ENCODE measurements at regions not wholly inside any gene's neighbourhood (a gene's known extent, or its start where the extent isn't known, plus 50 kb on each side); places are given as distances from the start of the nearest gene placed in this dataset.
"Not testable (repeated sequence)": the region's sequence is repeated elsewhere in the genome, so short reads cannot be mapped to it uniquely, and the experiment has no call there.

DNA sequence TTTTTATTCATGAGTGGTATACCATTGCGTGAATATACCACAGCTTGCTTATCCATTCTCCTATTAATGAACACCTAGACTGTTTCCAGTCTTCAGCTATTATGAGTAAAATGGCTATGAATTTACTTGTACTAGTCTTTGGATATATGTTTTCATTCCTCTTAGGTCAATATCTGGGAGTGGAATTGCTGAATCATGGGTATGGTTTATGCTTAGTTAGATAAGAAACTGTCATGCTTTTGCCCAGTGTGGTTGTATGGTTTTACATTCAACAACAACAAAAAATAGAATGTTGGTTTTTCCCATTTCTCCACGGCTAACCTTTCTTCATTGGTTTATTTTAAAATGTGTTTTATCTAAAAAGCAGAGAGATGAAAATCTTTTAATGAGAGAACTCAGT lies 308.3 kb downstream of the PHF14 start:
- TF ChIP-seq, protein P1, sequence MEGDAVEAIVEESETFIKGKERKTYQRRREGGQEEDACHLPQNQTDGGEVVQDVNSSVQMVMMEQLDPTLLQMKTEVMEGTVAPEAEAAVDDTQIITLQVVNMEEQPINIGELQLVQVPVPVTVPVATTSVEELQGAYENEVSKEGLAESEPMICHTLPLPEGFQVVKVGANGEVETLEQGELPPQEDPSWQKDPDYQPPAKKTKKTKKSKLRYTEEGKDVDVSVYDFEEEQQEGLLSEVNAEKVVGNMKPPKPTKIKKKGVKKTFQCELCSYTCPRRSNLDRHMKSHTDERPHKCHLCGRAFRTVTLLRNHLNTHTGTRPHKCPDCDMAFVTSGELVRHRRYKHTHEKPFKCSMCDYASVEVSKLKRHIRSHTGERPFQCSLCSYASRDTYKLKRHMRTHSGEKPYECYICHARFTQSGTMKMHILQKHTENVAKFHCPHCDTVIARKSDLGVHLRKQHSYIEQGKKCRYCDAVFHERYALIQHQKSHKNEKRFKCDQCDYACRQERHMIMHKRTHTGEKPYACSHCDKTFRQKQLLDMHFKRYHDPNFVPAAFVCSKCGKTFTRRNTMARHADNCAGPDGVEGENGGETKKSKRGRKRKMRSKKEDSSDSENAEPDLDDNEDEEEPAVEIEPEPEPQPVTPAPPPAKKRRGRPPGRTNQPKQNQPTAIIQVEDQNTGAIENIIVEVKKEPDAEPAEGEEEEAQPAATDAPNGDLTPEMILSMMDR (IDR thresholded peaks at IDR 0.05) = no peak
- no peak for TF ChIP-seq EP300 (IDR thresholded peaks at IDR 0.05)
- no peak for TF ChIP-seq POLR2A (IDR thresholded peaks at IDR 0.05)
- H3K4me1 ChIP-seq = no peaks in the 10 kb centered on the region
- DNase-seq (ENCODE audit: low spot score in 2 of 2) = no peak
- WGBS, 2 donors = 67 to 86% methylated on average over 2 of the region's 2 CpGs
- H3K27ac ChIP-seq = no peak overlapping the region
- no peaks in the 10 kb centered on the region for H3K36me3 ChIP-seq
- H3K27me3 ChIP-seq = no peaks in the 10 kb centered on the region
- H3K9me3 ChIP-seq = peaks cover 0 to 6% (median 0%) of the 10 kb centered on the region in 4 donors
- H3K4me3 ChIP-seq = no peak overlapping the region

DNA sequence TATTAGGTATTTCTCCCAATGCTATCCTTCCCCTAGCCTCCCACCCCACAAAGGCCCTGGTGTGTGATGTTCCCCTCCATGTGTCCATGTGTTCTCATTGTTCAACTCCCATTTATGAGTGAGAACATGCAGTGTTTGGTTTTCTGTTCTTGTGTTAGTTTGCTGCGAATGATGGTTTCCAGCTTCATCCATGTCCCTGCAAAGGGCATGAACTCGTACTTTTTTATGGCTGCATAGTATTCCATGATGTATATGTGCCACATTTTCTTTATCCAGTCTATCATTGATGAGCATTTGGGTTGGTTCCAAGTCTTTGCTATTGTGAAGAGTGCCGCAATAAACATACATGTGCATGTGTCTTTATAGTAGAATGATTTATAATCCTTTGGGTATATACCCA lies 309.9 kb downstream of the PHF14 start:
- not testable (repeated sequence) for H3K27ac ChIP-seq; H3K27me3 ChIP-seq; DNase-seq (ENCODE audit: low spot score in 2 of 2); H3K9me3 ChIP-seq; H3K4me3 ChIP-seq; H3K4me1 ChIP-seq; H3K36me3 ChIP-seq
- WGBS, 2 donors = 93% methylated on average over 3 of the region's 3 CpGs

DNA sequence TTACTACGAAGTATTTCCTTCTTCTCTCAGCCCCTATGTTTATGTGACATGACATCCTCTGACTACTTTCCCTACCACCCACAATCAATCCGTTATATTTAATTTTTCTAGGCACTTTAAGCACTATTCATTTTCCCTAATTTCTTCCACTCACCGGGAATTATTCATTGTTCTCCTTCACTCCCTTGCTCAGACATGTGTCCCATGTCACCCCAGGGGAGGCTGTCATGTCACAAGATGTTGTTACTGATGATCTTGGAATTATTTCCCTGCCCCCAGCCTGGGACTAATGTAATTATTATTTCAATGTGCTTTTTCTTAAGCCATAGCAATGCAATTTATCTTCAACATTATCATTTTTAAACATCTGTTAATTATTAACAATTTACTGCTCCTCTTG lies 317.2 kb downstream of the PHF14 start:
- no peak overlapping the region for H3K4me3 ChIP-seq
- TF ChIP-seq POLR2A (IDR thresholded peaks at IDR 0.05) (no peak), EP300 (IDR thresholded peaks at IDR 0.05) (no peak)
- TF ChIP-seq, protein P1 (IDR thresholded peaks at IDR 0.05) = no peak
- H3K4me1 ChIP-seq = no peaks in the 10 kb centered on the region
- H3K9me3 ChIP-seq = no peaks in the 10 kb centered on the region
- H3K36me3 ChIP-seq = no peaks in the 10 kb centered on the region
- no peaks in the 10 kb centered on the region for H3K27me3 ChIP-seq
- 67 to 68% methylated on average over 3 of the region's 3 CpGs for WGBS, 2 donors
- H3K27ac ChIP-seq = no peak overlapping the region
- DNase-seq (ENCODE audit: low spot score in 2 of 2) = no peak

DNA sequence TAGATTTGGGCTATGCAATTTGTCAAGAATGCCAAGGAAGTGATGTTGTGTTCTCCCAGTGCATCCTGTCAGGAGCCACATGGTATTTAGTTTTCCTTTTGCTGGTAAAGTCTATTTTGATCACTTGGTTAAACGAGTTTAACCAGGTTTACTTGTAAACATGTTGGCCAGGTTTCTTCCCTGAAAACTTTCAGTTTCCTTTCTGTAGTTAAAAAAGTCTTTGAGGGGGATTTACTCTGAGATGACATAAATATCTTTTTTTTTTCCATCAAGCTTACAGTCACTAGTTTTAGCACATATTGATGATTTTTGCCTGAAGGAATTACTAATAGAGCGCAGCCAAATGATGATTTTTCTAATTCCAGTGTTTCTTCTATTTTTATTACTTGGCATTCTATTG lies 320.5 kb downstream of the PHF14 start:
- H3K27me3 ChIP-seq = no peaks in the 10 kb centered on the region
- H3K4me1 ChIP-seq = no peaks in the 10 kb centered on the region
- no peak overlapping the region for H3K4me3 ChIP-seq
- no peak for DNase-seq (ENCODE audit: low spot score in 2 of 2)
- H3K9me3 ChIP-seq = no peaks in the 10 kb centered on the region
- no peak for TF ChIP-seq EP300 (IDR thresholded peaks at IDR 0.05)
- TF ChIP-seq, protein P1 (IDR thresholded peaks at IDR 0.05) = no peak
- no peak for TF ChIP-seq POLR2A (IDR thresholded peaks at IDR 0.05)
- WGBS, 2 donors = 72% methylated on average over 2 of the region's 2 CpGs
- no peaks in the 10 kb centered on the region for H3K36me3 ChIP-seq
- no peak overlapping the region for H3K27ac ChIP-seq

DNA sequence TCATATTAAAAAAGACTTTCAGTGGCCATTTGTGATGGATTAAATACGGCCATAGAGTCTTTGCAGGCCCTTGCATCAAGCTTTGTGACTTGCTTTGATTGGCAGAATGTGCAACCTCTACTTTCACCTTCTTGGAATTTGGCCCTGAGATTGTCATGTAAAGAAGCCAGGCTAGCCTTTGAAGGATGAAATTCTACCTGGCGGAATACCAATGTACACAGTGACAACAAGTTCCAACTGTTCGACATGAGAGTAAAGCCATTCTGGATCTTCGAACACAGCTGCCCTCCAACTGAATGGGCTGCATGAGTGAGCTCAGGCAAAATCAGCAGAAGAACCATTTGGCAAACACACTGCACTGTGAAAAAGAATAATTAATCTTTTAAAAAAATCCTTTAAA lies 321.3 kb downstream of the PHF14 start:
- Histone ChIP-seq H3K9me3 (no peaks in the 10 kb centered on the region), H3K36me3 (no peaks in the 10 kb centered on the region), H3K27ac (no peak overlapping the region), H3K4me3 (no peak overlapping the region), H3K27me3 (no peaks in the 10 kb centered on the region), H3K4me1 (no peaks in the 10 kb centered on the region)
- no peak for DNase-seq (ENCODE audit: low spot score in 2 of 2)
- 85 to 87% methylated on average over 4 of the region's 4 CpGs for WGBS, 2 donors
- TF ChIP-seq, protein P1 (IDR thresholded peaks at IDR 0.05) = no peak
- TF ChIP-seq POLR2A (IDR thresholded peaks at IDR 0.05) (no peak), EP300 (IDR thresholded peaks at IDR 0.05) (no peak)

DNA sequence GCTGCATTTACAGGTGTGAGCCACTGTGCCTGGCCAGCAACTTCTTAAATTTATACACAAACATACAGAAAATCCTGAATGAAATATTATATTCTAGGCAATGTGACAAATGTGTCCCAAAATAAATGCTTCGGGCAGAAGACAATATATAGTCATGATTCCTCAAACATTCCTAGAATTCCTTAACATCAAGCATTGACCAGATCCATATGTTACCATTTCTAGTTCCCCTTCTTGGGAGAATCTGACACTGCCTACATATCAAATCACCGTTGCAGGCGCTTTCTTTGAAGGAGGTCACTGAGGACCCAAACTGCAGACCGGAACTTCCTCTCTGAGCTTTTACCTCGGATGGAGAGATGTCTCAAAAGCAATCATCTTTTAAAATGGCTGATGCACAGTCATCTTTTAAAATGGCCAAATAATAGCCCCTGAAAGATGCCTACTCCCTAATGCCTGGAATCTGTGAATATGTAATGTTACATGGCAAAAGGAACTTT lies 323.5 kb downstream of the PHF14 start:
- DNase-seq (ENCODE audit: low spot score in 2 of 2) = no peak
- WGBS, 2 donors = 73 to 75% methylated on average over 5 of the region's 5 CpGs

More for the DNA sequence above, 323.5 kb downstream of the PHF14 start:
- Histone ChIP-seq H3K4me1 (no peaks in the 10 kb centered on the region), H3K9me3 (peaks cover 0 to 3% (median under 1%) of the 10 kb centered on the region in 4 donors), H3K36me3 (no peaks in the 10 kb centered on the region), H3K27me3 (no peaks in the 10 kb centered on the region), H3K4me3 (no peak overlapping the region), H3K27ac (no peak overlapping the region)
- TF ChIP-seq, protein P1 (IDR thresholded peaks at IDR 0.05) = no peak
- no peak for TF ChIP-seq EP300 (IDR thresholded peaks at IDR 0.05)
- no peak for TF ChIP-seq POLR2A (IDR thresholded peaks at IDR 0.05)

All from tibial nerve (tissue), 4 donors.